Activated CD8-positive, alpha-beta memory T cell treated with anti-CD3 and anti-CD28 coated beads, Interleukin-2, amount 10 ng/mL, durations not matched to agents 7 days and 5 days (primary cell): ENCODE measurements at regions not wholly inside any gene's neighbourhood (a gene's known extent, or its start where the extent isn't known, plus 50 kb on each side); places are given as distances from the start of the nearest gene placed in this dataset.

Source experiments
- ATAC-seq: fragments of 150-1000 bp; cut with Tn5 transposase; one replicate; pipeline ENCODE4 v1.10.0; 2021; ENCODE audit warnings: moderate library complexity
- CTCF ChIA-PET: fragments of 350-600 bp; sonication (Branson Sonifier 250); formaldehyde crosslinking; loops from one replicate; lab custom pipeline; 2021; ENCODE audit warnings: antibody characterized with exemption; lab: Charles Lee
- DNase-seq: peaks from one replicate; pipeline ENCODE4 v3.0.0-alpha.2; 2020
- H3K27ac Mint-ChIP-seq: one replicate; pipeline ENCODE4 v1.8.0; 2021; ENCODE audit warnings: mild to moderate bottlenecking, mixed read lengths
- H3K27me3 Mint-ChIP-seq: one replicate; pipeline ENCODE4 v1.8.0; 2021; ENCODE audit warnings: mixed read lengths
- H3K36me3 Mint-ChIP-seq: one replicate; pipeline ENCODE4 v1.8.0; 2021; ENCODE audit warnings: mild to moderate bottlenecking, mixed read lengths
- H3K4me1 Mint-ChIP-seq: one replicate; pipeline ENCODE4 v1.8.0; 2021; ENCODE audit warnings: mixed read lengths
- H3K4me3 Mint-ChIP-seq: one replicate; pipeline ENCODE4 v1.8.0; 2021; ENCODE audit warnings: mild to moderate bottlenecking, moderate library complexity, mixed read lengths
- H3K9me3 Mint-ChIP-seq: one replicate; pipeline ENCODE4 v1.8.0; 2022; ENCODE audit warnings: low read depth, mixed read lengths

DNA sequence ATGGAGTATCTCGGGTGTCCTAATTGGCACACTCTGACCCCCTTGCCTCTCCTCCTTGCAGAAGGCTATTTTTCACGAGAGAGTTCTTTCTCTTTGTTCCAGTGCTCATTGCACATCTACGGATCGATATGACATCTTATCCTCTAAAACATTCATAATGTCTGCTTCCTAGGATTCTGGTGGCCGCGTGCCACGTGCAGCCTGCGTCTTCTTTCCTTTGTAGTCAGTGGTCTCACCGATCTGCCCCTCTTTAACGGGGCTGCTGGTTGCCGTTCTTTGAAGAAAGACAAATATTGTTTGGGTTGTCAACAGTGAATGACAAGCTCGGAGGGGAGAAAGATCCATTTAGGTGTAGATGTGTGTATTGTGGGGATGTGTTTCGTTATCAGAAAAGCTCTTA lies 252.4 kb upstream of the WWC1 start:
- DNase-seq (no peak), ATAC-seq (no peak)
- Mint-ChIP-seq H3K9me3 (no peaks in the 10 kb centered on the region), H3K4me1 (no peaks in the 10 kb centered on the region), H3K4me3 (no peak overlapping the region), H3K36me3 (no peaks in the 10 kb centered on the region), H3K27me3 (no peaks in the 10 kb centered on the region), H3K27ac (no peak overlapping the region)
- CTCF ChIA-PET = no interaction called here

DNA sequence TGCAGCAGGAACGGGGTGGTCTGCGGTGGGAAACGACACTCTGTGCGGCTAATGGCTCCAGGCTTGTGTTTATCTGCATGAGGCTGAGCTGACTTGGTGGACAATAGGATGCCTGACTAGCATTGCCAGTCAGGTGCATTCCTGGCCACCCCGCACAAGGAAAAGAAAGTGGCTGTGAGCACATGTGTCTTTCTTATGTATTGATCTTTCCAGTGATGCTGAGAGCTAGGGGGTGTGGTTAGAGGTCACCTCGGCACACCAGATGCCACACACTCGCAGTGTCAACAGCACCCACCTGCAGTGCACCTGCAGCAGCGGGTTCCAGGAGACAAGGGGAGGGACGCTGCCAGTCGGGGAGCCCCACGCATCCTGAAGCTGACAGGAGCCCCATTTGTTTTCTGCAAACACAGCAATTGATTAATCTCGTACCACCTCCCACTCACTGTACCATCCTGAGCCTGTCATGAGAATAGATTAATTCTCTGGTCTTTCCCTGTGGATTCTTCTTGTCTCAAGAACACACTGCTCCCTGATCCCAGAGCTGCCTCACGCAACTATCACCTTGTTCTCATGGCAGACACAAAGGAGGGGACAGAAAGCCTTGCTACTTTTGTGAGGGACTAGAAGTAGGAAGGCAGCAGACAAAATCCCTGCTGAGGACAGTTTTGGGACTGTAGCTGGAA lies 251.7 kb upstream of the WWC1 start:
- no peak for ATAC-seq
- CTCF ChIA-PET = no interaction called here
- Mint-ChIP-seq H3K9me3 (no peaks in the 10 kb centered on the region), H3K27ac (no peak overlapping the region), H3K4me3 (no peak overlapping the region), H3K36me3 (no peaks in the 10 kb centered on the region), H3K27me3 (no peaks in the 10 kb centered on the region), H3K4me1 (no peaks in the 10 kb centered on the region)
- no peak for DNase-seq

DNA sequence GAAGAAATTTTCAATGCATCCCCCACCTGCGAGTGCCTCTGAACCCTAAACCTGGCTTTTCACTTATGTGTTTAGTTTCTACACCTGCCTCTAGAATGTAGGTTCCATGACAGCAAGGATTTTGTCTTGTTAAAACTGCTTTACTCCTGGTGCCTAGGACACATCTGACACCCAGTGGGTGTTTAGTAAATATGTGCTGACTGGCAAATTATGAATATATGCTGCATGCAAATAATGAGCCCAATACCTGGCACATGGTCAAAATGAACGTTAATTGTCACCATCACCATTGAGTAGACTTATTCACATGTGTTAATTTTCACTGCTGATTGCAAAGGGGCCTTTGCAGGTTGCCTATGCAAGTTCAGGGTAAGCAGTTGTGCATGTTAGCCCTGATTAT lies 249.9 kb upstream of the WWC1 start:
- CTCF ChIA-PET = no interaction called here
- Mint-ChIP-seq H3K9me3 (no peaks in the 10 kb centered on the region), H3K36me3 (no peaks in the 10 kb centered on the region), H3K4me1 (no peaks in the 10 kb centered on the region), H3K27me3 (no peaks in the 10 kb centered on the region), H3K27ac (no peak overlapping the region), H3K4me3 (no peak overlapping the region)
- DNase-seq (no peak), ATAC-seq (no peak)

DNA sequence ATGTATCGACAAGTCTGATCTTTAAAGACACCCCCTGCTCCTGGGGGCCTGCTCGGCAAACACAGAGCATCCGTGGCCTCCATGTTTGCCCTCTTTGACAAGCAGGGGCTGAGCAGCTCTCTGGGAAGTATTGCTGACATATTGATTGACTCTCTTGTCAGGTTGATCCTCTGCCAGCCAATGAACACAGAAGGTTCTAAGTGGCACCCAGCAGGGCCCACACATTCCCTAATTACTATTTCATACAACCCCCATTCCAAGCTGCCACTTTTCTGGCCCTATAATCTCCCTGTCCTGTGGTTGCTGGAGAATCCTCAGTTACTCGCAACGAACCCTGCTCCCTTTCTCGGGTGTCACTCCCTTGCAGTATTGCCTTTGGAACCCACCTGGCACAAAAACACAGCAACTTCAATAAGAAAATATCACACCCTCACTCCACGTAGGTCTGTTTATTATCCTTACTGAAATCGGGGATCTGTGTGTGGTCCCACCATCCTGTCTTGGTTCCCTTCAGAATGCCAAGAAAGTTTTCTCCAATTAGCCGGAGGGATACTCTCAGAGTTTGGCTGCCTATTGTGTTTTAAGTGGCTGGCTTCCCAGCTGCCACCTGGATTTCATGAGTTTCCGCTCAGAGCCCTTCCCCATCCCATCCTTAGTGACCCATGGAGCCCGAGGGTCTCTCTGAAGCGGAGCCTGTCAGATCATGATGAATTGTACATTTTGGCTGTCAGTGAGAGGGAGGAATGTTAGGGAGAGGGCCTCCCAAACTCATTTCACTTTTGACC lies 249.0 kb upstream of the WWC1 start:
- no peak overlapping the region for H3K4me3 Mint-ChIP-seq
- H3K27me3 Mint-ChIP-seq = no peaks in the 10 kb centered on the region
- no peaks in the 10 kb centered on the region for H3K9me3 Mint-ChIP-seq
- H3K4me1 Mint-ChIP-seq = no peaks in the 10 kb centered on the region
- CTCF ChIA-PET = no interaction called here
- H3K36me3 Mint-ChIP-seq = no peaks in the 10 kb centered on the region
- DNase-seq = no peak
- H3K27ac Mint-ChIP-seq = no peak overlapping the region
- ATAC-seq = no peak

DNA sequence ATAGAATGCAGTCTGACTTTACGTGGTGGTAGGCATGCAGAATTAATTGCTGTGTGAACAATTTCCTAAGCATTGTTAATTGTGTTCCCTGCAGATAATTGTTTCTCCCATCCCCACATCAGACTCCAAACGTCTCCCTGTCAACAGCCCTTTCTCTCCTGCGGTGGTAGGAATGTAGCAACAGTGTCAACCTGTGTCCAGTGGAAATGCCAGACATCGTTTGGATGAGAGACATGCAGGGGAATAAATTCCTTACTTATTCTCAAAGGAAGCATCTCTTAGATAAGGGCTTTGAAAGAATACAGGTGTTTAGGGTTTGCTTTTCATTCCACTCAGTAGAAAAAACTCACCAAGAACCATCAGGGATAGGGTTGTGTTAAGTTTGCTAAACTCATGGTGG lies 245.3 kb upstream of the WWC1 start:
- no peak overlapping the region for H3K4me3 Mint-ChIP-seq
- no peaks in the 10 kb centered on the region for H3K27me3 Mint-ChIP-seq
- no peak overlapping the region for H3K27ac Mint-ChIP-seq
- CTCF ChIA-PET = no interaction called here
- H3K4me1 Mint-ChIP-seq = no peaks in the 10 kb centered on the region
- H3K36me3 Mint-ChIP-seq = no peaks in the 10 kb centered on the region
- ATAC-seq (no peak), DNase-seq (no peak)
- H3K9me3 Mint-ChIP-seq = no peaks in the 10 kb centered on the region

DNA sequence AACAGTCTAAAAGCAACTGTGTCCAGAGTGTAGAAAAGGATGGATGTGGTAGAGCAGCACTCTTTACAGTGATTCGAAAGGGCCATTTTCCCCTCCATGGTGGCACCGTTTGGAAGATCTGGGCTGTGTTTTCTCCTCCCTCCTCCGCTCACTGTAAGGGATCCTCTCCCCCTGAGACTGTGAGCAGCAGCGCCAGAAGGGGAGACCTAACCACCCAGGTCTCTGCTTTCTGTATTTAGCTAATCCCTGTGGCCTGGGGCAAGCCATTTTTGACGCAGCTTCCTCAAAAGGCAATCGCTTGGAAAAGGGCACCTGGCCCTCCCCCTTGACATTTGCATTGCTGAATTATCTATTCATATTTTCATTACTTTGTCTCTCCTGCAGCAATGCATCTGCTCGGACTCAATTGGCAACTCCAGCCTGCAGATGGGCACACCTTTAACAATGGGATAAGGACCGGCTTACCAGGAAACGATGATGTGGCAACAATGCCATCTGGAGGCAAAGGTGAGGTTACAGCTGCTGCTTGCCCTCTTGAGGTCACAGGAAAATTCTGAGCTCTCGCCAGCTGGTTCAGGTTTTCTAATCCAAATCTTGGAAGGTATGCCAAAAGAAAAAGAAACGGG lies 244.3 kb upstream of the WWC1 start:
- CTCF ChIA-PET = no interaction called here
- no peak overlapping the region for H3K27ac Mint-ChIP-seq
- DNase-seq = no peak

DNA sequence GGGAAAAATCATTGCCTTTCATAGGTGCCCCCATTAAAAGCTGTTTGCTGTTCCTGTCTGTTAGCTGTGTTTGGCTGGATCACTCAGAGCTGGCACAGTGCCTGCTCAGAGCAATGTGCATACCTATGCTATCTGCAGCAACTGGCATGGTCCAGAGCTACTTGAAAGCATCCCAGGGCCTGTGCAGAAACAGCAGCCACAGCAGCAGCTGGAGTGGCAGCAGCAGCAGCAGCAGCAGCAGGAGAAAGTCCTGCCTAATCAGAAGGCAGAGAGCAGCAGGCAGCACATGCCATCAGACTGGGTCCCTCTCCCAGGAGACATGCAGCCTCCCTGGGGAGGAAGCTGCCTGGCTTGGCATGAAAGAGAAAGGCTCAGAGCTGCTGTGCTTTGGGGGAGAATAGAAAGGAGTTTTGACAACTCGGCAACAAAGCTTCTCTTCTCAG lies 243.8 kb upstream of the WWC1 start:
- Mint-ChIP-seq H3K4me3 (no peak overlapping the region), H3K9me3 (no peaks in the 10 kb centered on the region), H3K27me3 (no peaks in the 10 kb centered on the region), H3K4me1 (no peaks in the 10 kb centered on the region), H3K27ac (no peak overlapping the region), H3K36me3 (no peaks in the 10 kb centered on the region)
- DNase-seq (no peak), ATAC-seq (no peak)
- CTCF ChIA-PET = no interaction called here

More for the DNA sequence above, 244.3 kb upstream of the WWC1 start:
- H3K36me3 Mint-ChIP-seq = no peaks in the 10 kb centered on the region
- no peaks in the 10 kb centered on the region for H3K4me1 Mint-ChIP-seq
- H3K27me3 Mint-ChIP-seq = no peaks in the 10 kb centered on the region
- no peak overlapping the region for H3K4me3 Mint-ChIP-seq
- ATAC-seq = no peak
- no peaks in the 10 kb centered on the region for H3K9me3 Mint-ChIP-seq

DNA sequence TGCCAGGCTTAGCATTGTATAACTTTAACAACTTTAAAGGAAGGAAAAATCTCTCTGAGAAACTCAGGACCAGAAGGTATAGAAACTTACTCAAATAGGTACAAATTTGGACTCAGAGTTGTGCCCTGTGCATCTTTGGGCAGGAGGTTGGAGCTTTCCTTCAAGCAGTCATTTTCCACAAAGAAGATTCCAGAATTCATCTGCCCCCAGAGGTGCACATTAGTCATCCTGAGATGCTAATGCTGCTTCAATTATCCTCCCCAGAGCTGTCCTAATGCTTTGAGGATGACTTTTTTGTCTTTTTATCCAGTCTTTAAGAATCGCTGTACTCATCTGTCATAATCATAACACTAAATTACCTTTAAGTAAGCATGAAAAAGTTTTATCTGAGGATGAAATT lies 243.0 kb upstream of the WWC1 start:
- H3K27ac Mint-ChIP-seq = no peak overlapping the region
- H3K27me3 Mint-ChIP-seq = no peaks in the 10 kb centered on the region
- H3K9me3 Mint-ChIP-seq = no peaks in the 10 kb centered on the region
- H3K36me3 Mint-ChIP-seq = no peaks in the 10 kb centered on the region
- DNase-seq (no peak), ATAC-seq (no peak)
- H3K4me1 Mint-ChIP-seq = no peaks in the 10 kb centered on the region
- CTCF ChIA-PET = no interaction called here
- no peak overlapping the region for H3K4me3 Mint-ChIP-seq

DNA sequence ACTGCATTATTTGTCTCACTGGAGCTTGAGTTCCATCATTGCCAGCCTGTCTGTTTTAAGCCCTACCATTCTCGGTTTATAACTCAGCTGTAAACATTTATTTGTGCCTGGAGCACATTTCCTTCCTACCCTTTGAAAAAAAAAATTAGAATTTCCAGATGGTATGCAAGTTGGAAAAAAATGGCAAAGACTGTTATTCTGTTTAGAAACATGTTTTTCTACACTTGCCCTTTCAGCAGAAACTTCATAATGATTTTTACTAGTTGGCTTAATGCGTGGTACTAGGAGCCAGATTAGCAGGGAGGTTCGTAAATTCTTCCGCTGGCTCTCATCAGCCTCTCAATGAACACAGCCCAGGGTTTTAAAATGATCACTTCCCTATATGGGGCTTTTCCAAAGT lies 238.8 kb upstream of the WWC1 start:
- H3K9me3 Mint-ChIP-seq = no peaks in the 10 kb centered on the region
- no peak overlapping the region for H3K27ac Mint-ChIP-seq
- DNase-seq = no peak
- H3K4me3 Mint-ChIP-seq = no peak overlapping the region
- H3K36me3 Mint-ChIP-seq = no peaks in the 10 kb centered on the region
- H3K4me1 Mint-ChIP-seq = no peaks in the 10 kb centered on the region
- no peaks in the 10 kb centered on the region for H3K27me3 Mint-ChIP-seq
- ATAC-seq = no peak
- CTCF ChIA-PET = no interaction called here

DNA sequence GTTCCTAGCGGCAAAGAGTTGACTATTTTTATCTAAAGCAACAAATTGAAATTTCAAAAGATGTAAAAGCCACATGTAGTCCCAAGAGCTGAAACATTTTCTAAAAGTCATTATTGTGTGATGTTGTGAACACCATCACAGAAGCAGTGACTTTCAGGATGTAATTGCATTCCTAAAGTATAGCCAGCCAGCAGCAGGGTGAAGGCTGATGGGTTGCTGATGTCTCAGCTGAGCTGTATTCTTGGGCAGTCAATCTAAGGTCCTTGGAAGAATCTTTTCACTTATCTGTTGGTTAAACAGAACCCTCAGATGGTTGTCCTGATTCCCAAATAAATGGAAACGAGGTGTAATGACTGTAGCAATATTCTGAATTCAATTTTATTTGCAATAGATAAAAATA lies 237.4 kb upstream of the WWC1 start:
- CTCF ChIA-PET = no interaction called here

DNA sequence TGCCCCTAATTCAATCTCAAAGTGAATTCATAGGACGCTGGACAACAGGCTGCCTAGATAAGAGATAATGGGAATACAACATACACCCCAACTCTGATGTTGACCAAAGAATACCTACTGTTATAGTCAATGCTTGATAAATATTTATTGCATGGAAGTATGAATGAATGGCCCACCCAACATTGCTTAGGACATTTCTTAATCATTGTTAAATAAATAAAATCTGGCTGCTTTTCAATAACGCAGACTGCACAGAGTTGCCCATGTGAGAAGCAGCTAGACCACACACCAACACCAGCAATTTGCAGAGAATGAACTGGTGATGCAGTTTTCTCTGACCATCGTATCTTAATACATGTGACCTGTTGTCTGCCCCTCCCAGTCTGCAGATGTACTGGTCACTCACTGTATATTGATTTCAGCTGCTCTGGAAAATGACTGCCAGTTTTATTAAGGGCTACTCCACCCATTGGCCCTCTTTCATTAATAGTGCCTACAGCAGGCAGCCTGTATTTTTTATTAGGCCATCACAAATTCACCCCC lies 236.2 kb upstream of the WWC1 start:
- ATAC-seq = no peak
- H3K4me3 Mint-ChIP-seq = no peak overlapping the region
- CTCF ChIA-PET = no interaction called here
- no peak overlapping the region for H3K27ac Mint-ChIP-seq
- no peak for DNase-seq
- H3K4me1 Mint-ChIP-seq = no peaks in the 10 kb centered on the region
- no peaks in the 10 kb centered on the region for H3K36me3 Mint-ChIP-seq
- no peaks in the 10 kb centered on the region for H3K27me3 Mint-ChIP-seq
- peaks cover 6% of the 10 kb centered on the region for H3K9me3 Mint-ChIP-seq

More for the DNA sequence above, 237.4 kb upstream of the WWC1 start:
- ATAC-seq = no peak
- Mint-ChIP-seq H3K27me3 (no peaks in the 10 kb centered on the region), H3K9me3 (peaks cover 6% of the 10 kb centered on the region), H3K27ac (no peak overlapping the region), H3K36me3 (no peaks in the 10 kb centered on the region), H3K4me3 (no peak overlapping the region), H3K4me1 (no peaks in the 10 kb centered on the region)
- no peak for DNase-seq

DNA sequence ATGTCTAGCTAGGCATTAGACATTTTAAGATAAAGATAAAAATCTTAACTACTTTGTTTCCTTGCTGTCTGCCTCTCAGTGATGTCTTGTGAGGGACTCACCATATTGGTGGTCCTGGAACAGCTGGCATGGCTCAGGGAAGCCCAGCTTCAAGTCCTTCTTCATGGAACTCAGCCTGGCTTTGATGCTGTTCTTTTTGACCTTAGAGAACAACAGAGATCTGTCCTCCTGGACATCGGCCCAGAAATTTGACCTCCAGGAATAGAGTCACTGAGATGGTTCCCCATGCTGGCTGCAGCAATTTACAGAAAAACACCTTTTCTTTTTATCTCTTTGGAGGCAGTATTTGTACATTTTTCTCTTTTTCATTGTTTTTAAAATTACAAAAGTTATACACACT lies 235.5 kb upstream of the WWC1 start:
- ATAC-seq (no peak), DNase-seq (no peak)
- Mint-ChIP-seq H3K36me3 (no peaks in the 10 kb centered on the region), H3K4me1 (no peaks in the 10 kb centered on the region), H3K4me3 (no peak overlapping the region), H3K27ac (no peak overlapping the region), H3K27me3 (no peaks in the 10 kb centered on the region), H3K9me3 (peaks cover 6% of the 10 kb centered on the region)
- CTCF ChIA-PET = no interaction called here

DNA sequence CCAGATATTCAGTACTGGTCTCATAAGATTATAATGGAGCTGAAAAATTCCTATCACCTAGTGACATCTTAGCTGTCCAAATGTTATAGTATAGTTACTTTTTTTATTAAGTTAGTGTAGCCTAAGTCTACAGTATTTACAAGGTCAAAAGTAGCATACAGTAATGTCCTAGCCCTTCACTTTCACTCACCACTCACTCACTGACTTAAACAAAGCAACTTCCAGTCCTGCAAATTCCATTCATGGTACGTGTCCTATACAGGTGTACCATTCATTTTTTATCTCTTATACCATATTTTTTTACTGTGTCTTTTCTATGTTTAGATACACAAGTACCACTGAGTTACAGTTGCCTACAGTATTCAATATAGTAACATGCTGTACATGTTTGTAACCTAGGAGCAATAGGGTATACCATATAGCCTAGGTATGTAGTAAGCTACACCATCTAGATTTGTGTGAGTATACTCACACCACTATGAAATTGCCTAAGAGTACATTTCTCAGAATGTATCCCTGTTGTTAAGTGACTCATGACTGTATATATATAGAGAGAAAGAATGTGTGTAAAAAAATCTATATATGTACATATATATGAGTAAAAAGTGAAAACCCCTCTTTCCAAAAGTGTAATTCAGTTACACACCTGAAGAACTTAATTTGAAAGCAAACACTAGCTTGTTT lies 234.8 kb upstream of the WWC1 start:
- H3K4me3 Mint-ChIP-seq = no peak overlapping the region

More for the DNA sequence above, 234.8 kb upstream of the WWC1 start:
- no peak for ATAC-seq
- CTCF ChIA-PET = no interaction called here
- no peak overlapping the region for H3K27ac Mint-ChIP-seq
- H3K4me1 Mint-ChIP-seq = no peaks in the 10 kb centered on the region
- H3K9me3 Mint-ChIP-seq = peaks cover 6% of the 10 kb centered on the region
- no peaks in the 10 kb centered on the region for H3K36me3 Mint-ChIP-seq
- DNase-seq = no peak
- no peaks in the 10 kb centered on the region for H3K27me3 Mint-ChIP-seq
